MM.1S (cell line): ENCODE measurements at regions not wholly inside any gene's neighbourhood (a gene's known extent, or its start where the extent isn't known, plus 50 kb on each side); places are given as distances from the start of the nearest gene placed in this dataset.

Experiments used
- DNase-seq: peaks from one replicate; pipeline ENCODE4 v3.0.0-alpha.2; 2015
- H2AFZ ChIP-seq: fragments of 300-600 bp; sonication (generic); 2 replicates; pipeline ENCODE4 v1.6.0; 2016; ENCODE audit warnings: antibody characterized with exemption, low read length
- H3F3A ChIP-seq: fragments of 300-600 bp; sonication (generic); 2 replicates; pipeline ENCODE4 v1.6.1; 2016; ENCODE audit warnings: mild to moderate bottlenecking, antibody characterized with exemption, low read length, moderate library complexity, mixed read lengths; ENCODE audit not compliant: insufficient read depth
- H3K27ac ChIP-seq: fragments of 300-600 bp; sonication (generic); 2 replicates; pipeline ENCODE4 v1.5.1; 2016; ENCODE audit warnings: mild to moderate bottlenecking, low read length
- H3K27me3 ChIP-seq: fragments of 300-600 bp; sonication (generic); replicated peaks from 2 replicates; pipeline ENCODE4 v1.6.0; 2016; ENCODE audit warnings: low read length; ENCODE audit not compliant: insufficient read depth
- H3K36me3 ChIP-seq: fragments of 300-600 bp; sonication (generic); replicated peaks from 2 replicates; pipeline ENCODE4 v1.6.1; 2016; ENCODE audit warnings: mild to moderate bottlenecking, low read length, mixed read lengths; ENCODE audit not compliant: insufficient read depth
- H3K4me1 ChIP-seq: fragments of 300-600 bp; sonication (generic); 2 replicates; pipeline ENCODE4 v1.6.1; 2016; ENCODE audit warnings: low read length, mixed read lengths
- H3K4me2 ChIP-seq: fragments of 300-600 bp; sonication (generic); 2 replicates; pipeline ENCODE4 v1.6.0; 2016; ENCODE audit warnings: low read depth, low read length
- H3K4me3 ChIP-seq: fragments of 300-600 bp; sonication (generic); 2 replicates; pipeline ENCODE4 v1.5.1; 2016; ENCODE audit warnings: low read length, mixed read lengths
- H3K79me2 ChIP-seq: fragments of 300-600 bp; sonication (generic); 2 replicates; pipeline ENCODE4 v1.6.1; 2016; ENCODE audit warnings: mixed run types, low read length, mixed read lengths
- H3K9ac ChIP-seq: fragments of 300-600 bp; sonication (generic); 2 replicates; pipeline ENCODE4 v1.6.1; 2016; ENCODE audit warnings: low read length, mixed read lengths
- H3K9me2 ChIP-seq: fragments of 300-600 bp; sonication (generic); replicated peaks from 2 replicates; pipeline ENCODE4 v1.6.1; 2016; ENCODE audit warnings: mild to moderate bottlenecking, low read length, mixed read lengths; ENCODE audit not compliant: insufficient read depth
- H3K9me3 ChIP-seq: fragments of 300-600 bp; sonication (generic); replicated peaks from 2 replicates; pipeline ENCODE4 v1.6.1; 2016; ENCODE audit warnings: mild to moderate bottlenecking, low read length, mixed read lengths; ENCODE audit not compliant: insufficient read depth
- H4K20me1 ChIP-seq: fragments of 300-600 bp; sonication (generic); 2 replicates; pipeline ENCODE4 v1.6.1; 2016; ENCODE audit warnings: mild to moderate bottlenecking, low read length, moderate library complexity, mixed read lengths; ENCODE audit not compliant: insufficient read depth
- EZH2 ChIP-seq: fragments of 300-600 bp; sonication (generic); optimal IDR thresholded peaks from 2 replicates; pipeline ENCODE3; 2017; ENCODE audit warnings: low read depth, mild to moderate bottlenecking, antibody characterized with exemption, low read length, mixed read lengths
- EZH2phosphoT487 ChIP-seq: fragments of 300-600 bp; sonication (generic); IDR thresholded peaks from 2 replicates; pipeline ENCODE4 v1.6.1; 2018; ENCODE audit warnings: antibody characterized with exemption, low read length
- TF ChIP-seq, protein P1 (sequence below): fragments of 300-600 bp; sonication (generic); IDR thresholded peaks from 2 replicates; pipeline ENCODE4 v1.5.1; 2016; ENCODE audit warnings: antibody characterized with exemption, low read length, mixed read lengths

- DNase-seq, result no peak
- no peak overlapping the region for H3K27ac ChIP-seq
- no peaks in the 10 kb centered on the region for H3F3A ChIP-seq
- no peak overlapping the region for H3K9ac ChIP-seq
- H3K36me3 ChIP-seq, result no peaks in the 10 kb centered on the region
- H3K79me2 ChIP-seq, result no peaks in the 10 kb centered on the region
- H3K9me3 ChIP-seq, result no peaks in the 10 kb centered on the region
- no peak overlapping the region for H2AFZ ChIP-seq
- TF ChIP-seq EZH2, result no peak
- TF ChIP-seq, protein P1, sequence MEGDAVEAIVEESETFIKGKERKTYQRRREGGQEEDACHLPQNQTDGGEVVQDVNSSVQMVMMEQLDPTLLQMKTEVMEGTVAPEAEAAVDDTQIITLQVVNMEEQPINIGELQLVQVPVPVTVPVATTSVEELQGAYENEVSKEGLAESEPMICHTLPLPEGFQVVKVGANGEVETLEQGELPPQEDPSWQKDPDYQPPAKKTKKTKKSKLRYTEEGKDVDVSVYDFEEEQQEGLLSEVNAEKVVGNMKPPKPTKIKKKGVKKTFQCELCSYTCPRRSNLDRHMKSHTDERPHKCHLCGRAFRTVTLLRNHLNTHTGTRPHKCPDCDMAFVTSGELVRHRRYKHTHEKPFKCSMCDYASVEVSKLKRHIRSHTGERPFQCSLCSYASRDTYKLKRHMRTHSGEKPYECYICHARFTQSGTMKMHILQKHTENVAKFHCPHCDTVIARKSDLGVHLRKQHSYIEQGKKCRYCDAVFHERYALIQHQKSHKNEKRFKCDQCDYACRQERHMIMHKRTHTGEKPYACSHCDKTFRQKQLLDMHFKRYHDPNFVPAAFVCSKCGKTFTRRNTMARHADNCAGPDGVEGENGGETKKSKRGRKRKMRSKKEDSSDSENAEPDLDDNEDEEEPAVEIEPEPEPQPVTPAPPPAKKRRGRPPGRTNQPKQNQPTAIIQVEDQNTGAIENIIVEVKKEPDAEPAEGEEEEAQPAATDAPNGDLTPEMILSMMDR, result no peak
- TF ChIP-seq EZH2phosphoT487, result no peak
- H3K4me3 ChIP-seq, result no peak overlapping the region
- no peak overlapping the region for H3K4me2 ChIP-seq
- H3K9me2 ChIP-seq, result no peaks in the 10 kb centered on the region
- H4K20me1 ChIP-seq, result no peaks in the 10 kb centered on the region
- H3K4me1 ChIP-seq, result no peaks in the 10 kb centered on the region
- H3K27me3 ChIP-seq, result no peaks in the 10 kb centered on the region
These were observed 1176.9 kb upstream of the NUDT12 start for GRCh38 chr5:104739503-104739902.

- Histone ChIP-seq H3F3A (no peaks in the 10 kb centered on the region), H3K4me1 (no peaks in the 10 kb centered on the region), H3K9ac (no peak overlapping the region), H2AFZ (no peak overlapping the region), H3K4me2 (no peak overlapping the region), H3K9me2 (no peaks in the 10 kb centered on the region), H3K9me3 (no peaks in the 10 kb centered on the region), H3K79me2 (no peaks in the 10 kb centered on the region), H3K27me3 (no peaks in the 10 kb centered on the region), H4K20me1 (no peaks in the 10 kb centered on the region), H3K27ac (no peak overlapping the region), H3K4me3 (no peak overlapping the region), H3K36me3 (no peaks in the 10 kb centered on the region)
- no peak for DNase-seq
- TF ChIP-seq EZH2 (no peak), EZH2phosphoT487 (no peak)
- TF ChIP-seq, protein P1, result no peak
These were observed 1173.5 kb upstream of the NUDT12 start for GRCh38 chr5:104736073-104736472.

DNA sequence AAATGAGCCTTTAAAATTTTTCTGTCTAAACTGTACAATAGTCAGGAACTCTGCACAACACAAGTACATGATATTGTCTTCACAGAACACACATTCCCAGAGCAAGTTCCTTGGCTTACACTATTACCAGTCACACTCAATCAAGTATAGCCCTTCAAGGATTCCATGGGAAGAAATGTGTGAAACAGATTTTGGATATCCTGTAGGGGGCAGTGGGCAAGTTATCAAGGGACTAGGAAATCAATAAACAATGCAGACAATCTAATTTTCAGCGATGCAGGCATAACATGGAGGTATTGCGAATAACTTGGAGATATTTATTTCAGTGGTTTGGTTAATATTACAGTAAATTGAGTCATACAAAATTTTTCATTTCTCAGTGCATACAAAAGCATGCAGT, 1171.5 kb upstream of the NUDT12 start:
- Histone ChIP-seq H3K27me3 (no peaks in the 10 kb centered on the region), H3K4me1 (no peaks in the 10 kb centered on the region)

DNA sequence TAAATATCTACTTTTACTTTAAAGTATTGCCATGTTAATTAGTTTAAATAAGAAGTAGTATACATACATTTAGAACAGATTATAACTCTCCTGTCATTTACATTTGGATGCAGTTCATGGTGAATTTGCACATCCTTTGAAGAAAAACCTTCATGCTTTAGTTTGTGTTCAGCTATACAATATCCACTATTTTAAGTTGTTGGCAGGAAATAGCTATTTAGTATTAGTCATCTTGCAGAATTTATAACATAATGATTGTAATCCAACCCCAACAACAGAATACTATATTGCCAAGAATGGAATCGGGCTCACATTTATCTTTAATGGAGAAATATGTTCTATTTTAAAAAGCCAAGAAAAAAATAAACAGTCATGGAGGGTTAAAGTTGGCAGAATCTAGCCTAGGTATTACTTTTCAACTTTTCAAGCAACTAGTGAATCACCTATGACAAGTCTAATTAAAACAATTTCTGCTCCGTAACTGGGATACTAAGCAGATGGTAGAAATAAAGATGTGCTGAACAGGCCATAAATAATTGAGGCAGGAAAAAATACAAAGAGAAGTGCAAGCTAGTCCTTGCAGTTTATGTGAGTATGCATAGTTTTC, 1170.6 kb upstream of the NUDT12 start:
- DNase-seq, result no peak
- no peaks in the 10 kb centered on the region for H3K9me2 ChIP-seq
- H3K4me3 ChIP-seq, result no peak overlapping the region
- H3K4me2 ChIP-seq, result no peak overlapping the region
- no peak overlapping the region for H2AFZ ChIP-seq
- no peaks in the 10 kb centered on the region for H3F3A ChIP-seq
- H4K20me1 ChIP-seq, result no peaks in the 10 kb centered on the region
- no peaks in the 10 kb centered on the region for H3K79me2 ChIP-seq
- no peaks in the 10 kb centered on the region for H3K9me3 ChIP-seq
- no peak overlapping the region for H3K9ac ChIP-seq
- TF ChIP-seq EZH2 (no peak), EZH2phosphoT487 (no peak)
- TF ChIP-seq, protein P1, result no peak
- H3K27me3 ChIP-seq, result no peaks in the 10 kb centered on the region
- no peaks in the 10 kb centered on the region for H3K36me3 ChIP-seq
- H3K27ac ChIP-seq, result no peak overlapping the region
- no peaks in the 10 kb centered on the region for H3K4me1 ChIP-seq

More for the DNA sequence above, 1171.5 kb upstream of the NUDT12 start:
- DNase-seq, result no peak
- Histone ChIP-seq H3K27ac (no peak overlapping the region), H3K9me3 (no peaks in the 10 kb centered on the region), H3K79me2 (no peaks in the 10 kb centered on the region), H3F3A (no peaks in the 10 kb centered on the region), H3K36me3 (no peaks in the 10 kb centered on the region), H3K4me2 (no peak overlapping the region), H3K9me2 (no peaks in the 10 kb centered on the region), H2AFZ (no peak overlapping the region), H3K9ac (no peak overlapping the region), H3K4me3 (no peak overlapping the region), H4K20me1 (no peaks in the 10 kb centered on the region)
- no peak for TF ChIP-seq EZH2phosphoT487
